ENCODE measurements at regions not wholly inside any gene's neighbourhood (a gene's known extent, or its start where the extent isn't known, plus 50 kb on each side); places are given as distances from the start of the nearest gene placed in this dataset.

DNA sequence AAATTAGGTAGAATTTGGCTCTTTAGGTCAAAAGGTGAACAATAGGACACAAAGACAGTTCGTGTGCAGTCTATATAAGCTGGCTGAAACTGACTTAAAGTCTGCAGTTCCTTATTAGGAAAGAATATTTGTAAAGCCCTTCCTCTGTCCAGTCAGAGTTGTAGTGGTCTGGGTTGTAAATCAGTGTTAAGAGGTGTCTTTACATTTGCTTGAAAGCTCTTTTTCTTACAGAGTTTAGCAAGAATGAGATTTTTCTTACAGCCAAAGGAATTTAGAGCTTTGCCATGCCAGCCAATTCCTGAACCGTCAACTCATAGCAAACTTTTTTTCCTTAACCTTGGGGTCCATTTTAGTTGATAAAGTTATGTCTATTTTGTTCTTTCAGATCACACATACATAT is 786.1 kb upstream of the CTNND2 start:
- H2BK15ac ChIP-seq (ENCODE audit: low read depth, poor library complexity, severe bottlenecking): no peak overlapping the region
- no peak overlapping the region for H3K9ac ChIP-seq (ENCODE audit: low read length)
- H3K36me3 ChIP-seq (ENCODE audit: control insufficient read depth in 1 of 2, insufficient read depth in 2 of 2, low read depth in 1 of 2, low read length in 2 of 2): no peaks in the 10 kb centered on the region
- H3K4me2 ChIP-seq (ENCODE audit: low read length, poor library complexity, severe bottlenecking): no peak overlapping the region
- no peak overlapping the region for H3K23ac ChIP-seq (ENCODE audit: low read length in 2 of 2)
- no peak overlapping the region for H4K8ac ChIP-seq (ENCODE audit: low read length)
- H2BK12ac ChIP-seq (ENCODE audit: low read length in 2 of 2): no peak overlapping the region
- no peak overlapping the region for H2BK5ac ChIP-seq (ENCODE audit: low read depth, low read length, poor library complexity, severe bottlenecking)
- H2AK5ac ChIP-seq (ENCODE audit: low read length, severe bottlenecking): no peak overlapping the region
- no peak overlapping the region for H3K18ac ChIP-seq (ENCODE audit: low read depth in 1 of 2, low read length in 2 of 2)
- no peak for DNase-seq
- H4K91ac ChIP-seq (ENCODE audit: low read length): no peak overlapping the region
- H3K4ac ChIP-seq (ENCODE audit: low read depth in 1 of 2, low read length in 2 of 2): no peak overlapping the region
- H3K4me3 ChIP-seq (ENCODE audit: insufficient read depth in 1 of 2, low read depth in 1 of 2, low read length in 2 of 2): no peak overlapping the region
- H3K27ac ChIP-seq (ENCODE audit: low read length, poor library complexity, severe bottlenecking): no peak overlapping the region
- WGBS: 2% methylated on average over 1 of the region's 2 CpGs
- H3K14ac ChIP-seq (ENCODE audit: low read length in 2 of 2): no peak overlapping the region
- H2AFZ ChIP-seq (ENCODE audit: low read depth, low read length): no peak overlapping the region
- H3K27me3 ChIP-seq (ENCODE audit: control insufficient read depth in 1 of 2, insufficient read depth in 1 of 2, low read length in 2 of 2): no peaks in the 10 kb centered on the region
- H3K9me3 ChIP-seq (ENCODE audit: control insufficient read depth, low read length): no peaks in the 10 kb centered on the region
- H3K79me1 ChIP-seq (replicated peaks; ENCODE audit: low read length, poor library complexity, severe bottlenecking): no peaks in the 10 kb centered on the region
- H3K4me1 ChIP-seq (ENCODE audit: control insufficient read depth, insufficient read depth, low read depth, low read length): no peaks in the 10 kb centered on the region
- no peak overlapping the region for H2BK120ac ChIP-seq (ENCODE audit: low read depth, low read length)

DNA sequence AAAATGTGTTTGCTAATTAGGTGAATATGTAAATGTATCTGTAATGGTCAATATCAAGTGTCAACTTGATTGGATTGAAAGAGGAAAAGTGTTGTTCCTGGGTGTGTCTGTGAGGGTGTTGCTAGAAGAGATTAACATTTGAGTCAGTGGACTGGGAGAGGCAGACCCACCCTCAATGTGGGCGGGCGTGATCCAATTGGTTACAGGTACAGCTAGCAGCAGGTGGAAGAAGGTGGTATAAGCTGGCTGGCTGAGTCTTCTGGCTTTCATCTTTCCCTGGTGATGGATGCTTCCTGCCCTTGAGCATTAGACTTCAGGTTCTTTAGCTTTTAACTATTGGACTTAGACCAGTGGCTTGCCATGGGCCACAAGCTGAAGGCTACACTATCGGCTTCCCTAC is 779.0 kb upstream of the CTNND2 start:
- Histone ChIP-seq H4K8ac (ENCODE audit: low read length) (no peak overlapping the region), H3K18ac (ENCODE audit: low read depth in 1 of 2, low read length in 2 of 2) (no peak overlapping the region), H3K27ac (ENCODE audit: low read length, poor library complexity, severe bottlenecking) (no peak overlapping the region), H3K79me1 (replicated peaks; ENCODE audit: low read length, poor library complexity, severe bottlenecking) (no peaks in the 10 kb centered on the region), H3K9me3 (ENCODE audit: control insufficient read depth, low read length) (no peaks in the 10 kb centered on the region), H3K14ac (ENCODE audit: low read length in 2 of 2) (no peak overlapping the region), H2BK5ac (ENCODE audit: low read depth, low read length, poor library complexity, severe bottlenecking) (no peak overlapping the region), H2BK120ac (ENCODE audit: low read depth, low read length) (no peak overlapping the region), H3K4me2 (ENCODE audit: low read length, poor library complexity, severe bottlenecking) (no peak overlapping the region), H2BK12ac (ENCODE audit: low read length in 2 of 2) (no peak overlapping the region), H3K23ac (ENCODE audit: low read length in 2 of 2) (no peak overlapping the region), H3K4me1 (ENCODE audit: control insufficient read depth, insufficient read depth, low read depth, low read length) (no peaks in the 10 kb centered on the region), H3K4ac (ENCODE audit: low read depth in 1 of 2, low read length in 2 of 2) (no peak overlapping the region), H2AK5ac (ENCODE audit: low read length, severe bottlenecking) (no peak overlapping the region), H4K91ac (ENCODE audit: low read length) (no peak overlapping the region), H2BK15ac (ENCODE audit: low read depth, poor library complexity, severe bottlenecking) (no peak overlapping the region), H3K9ac (ENCODE audit: low read length) (no peak overlapping the region), H2AFZ (ENCODE audit: low read depth, low read length) (no peak overlapping the region), H3K4me3 (ENCODE audit: insufficient read depth in 1 of 2, low read depth in 1 of 2, low read length in 2 of 2) (no peak overlapping the region), H3K27me3 (ENCODE audit: control insufficient read depth in 1 of 2, insufficient read depth in 1 of 2, low read length in 2 of 2) (no peaks in the 10 kb centered on the region), H3K36me3 (ENCODE audit: control insufficient read depth in 1 of 2, insufficient read depth in 2 of 2, low read depth in 1 of 2, low read length in 2 of 2) (no peaks in the 10 kb centered on the region)
- 98% methylated on average over 3 of the region's 3 CpGs for WGBS
- no peak for DNase-seq

DNA sequence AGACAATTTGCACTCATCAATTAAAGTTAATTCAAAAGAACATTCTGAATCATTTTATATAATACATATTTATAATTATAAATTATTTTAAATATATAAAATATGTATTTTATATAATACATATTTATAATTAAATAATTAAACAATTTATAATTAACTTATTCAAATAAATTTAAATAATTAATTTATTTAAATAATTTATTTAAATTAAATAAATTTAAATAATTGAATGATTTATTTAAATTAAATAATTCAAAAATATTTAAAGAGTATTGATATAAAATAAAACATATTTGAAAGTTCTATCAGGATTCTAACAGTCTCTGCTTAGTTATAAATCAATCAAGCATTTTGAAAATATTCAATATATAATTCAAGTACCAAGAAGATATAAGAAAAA is 775.5 kb upstream of the CTNND2 start:
- H3K9ac ChIP-seq (ENCODE audit: low read length): no peak overlapping the region
- no peak overlapping the region for H3K4me2 ChIP-seq (ENCODE audit: low read length, poor library complexity, severe bottlenecking)
- no peak overlapping the region for H3K18ac ChIP-seq (ENCODE audit: low read depth in 1 of 2, low read length in 2 of 2)
- peaks cover 16% of the 10 kb centered on the region for H3K9me3 ChIP-seq (ENCODE audit: control insufficient read depth, low read length)
- no peaks in the 10 kb centered on the region for H3K36me3 ChIP-seq (ENCODE audit: control insufficient read depth in 1 of 2, insufficient read depth in 2 of 2, low read depth in 1 of 2, low read length in 2 of 2)
- H2AFZ ChIP-seq (ENCODE audit: low read depth, low read length): no peak overlapping the region
- no peak overlapping the region for H3K27ac ChIP-seq (ENCODE audit: low read length, poor library complexity, severe bottlenecking)
- H2AK5ac ChIP-seq (ENCODE audit: low read length, severe bottlenecking): no peak overlapping the region
- H2BK15ac ChIP-seq (ENCODE audit: low read depth, poor library complexity, severe bottlenecking): no peak overlapping the region
- H4K91ac ChIP-seq (ENCODE audit: low read length): no peak overlapping the region
- no peak overlapping the region for H3K4ac ChIP-seq (ENCODE audit: low read depth in 1 of 2, low read length in 2 of 2)
- no peak overlapping the region for H3K14ac ChIP-seq (ENCODE audit: low read length in 2 of 2)
- DNase-seq: no peak
- no peaks in the 10 kb centered on the region for H3K79me1 ChIP-seq (replicated peaks; ENCODE audit: low read length, poor library complexity, severe bottlenecking)
- H4K8ac ChIP-seq (ENCODE audit: low read length): no peak overlapping the region
- H2BK120ac ChIP-seq (ENCODE audit: low read depth, low read length): no peak overlapping the region
- H3K4me3 ChIP-seq (ENCODE audit: insufficient read depth in 1 of 2, low read depth in 1 of 2, low read length in 2 of 2): no peak overlapping the region
- H2BK12ac ChIP-seq (ENCODE audit: low read length in 2 of 2): no peak overlapping the region
- no peaks in the 10 kb centered on the region for H3K4me1 ChIP-seq (ENCODE audit: control insufficient read depth, insufficient read depth, low read depth, low read length)
- H3K27me3 ChIP-seq (ENCODE audit: control insufficient read depth in 1 of 2, insufficient read depth in 1 of 2, low read length in 2 of 2): no peaks in the 10 kb centered on the region
- H2BK5ac ChIP-seq (ENCODE audit: low read depth, low read length, poor library complexity, severe bottlenecking): no peak overlapping the region
- no peak overlapping the region for H3K23ac ChIP-seq (ENCODE audit: low read length in 2 of 2)

DNA sequence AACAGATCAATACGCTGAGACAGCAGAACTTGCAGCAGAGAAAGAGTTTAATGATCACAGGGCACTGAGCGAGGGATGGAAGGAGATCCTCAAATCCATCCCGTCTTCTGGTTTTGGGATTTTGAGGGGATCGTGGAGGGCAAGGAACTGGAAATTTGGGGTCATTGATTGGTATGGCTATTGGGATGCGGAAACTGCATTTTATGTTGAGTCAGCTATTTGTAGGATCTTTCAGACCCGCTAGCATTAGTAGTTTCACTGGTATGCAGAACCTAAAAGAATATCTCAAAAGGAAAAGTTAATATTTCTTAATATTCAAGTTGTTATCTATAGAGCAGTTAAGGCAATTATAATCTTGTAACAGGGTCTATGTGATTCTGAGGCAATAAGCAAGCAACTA is 771.7 kb upstream of the CTNND2 start:
- H3K27ac ChIP-seq (ENCODE audit: low read length, poor library complexity, severe bottlenecking): no peak overlapping the region
- H3K14ac ChIP-seq (ENCODE audit: low read length in 2 of 2): no peak overlapping the region
- H2AFZ ChIP-seq (ENCODE audit: low read depth, low read length): no peak overlapping the region
- 77% methylated on average over 5 of the region's 6 CpGs for WGBS
- H3K4me1 ChIP-seq (ENCODE audit: control insufficient read depth, insufficient read depth, low read depth, low read length): no peaks in the 10 kb centered on the region
- no peak overlapping the region for H3K18ac ChIP-seq (ENCODE audit: low read depth in 1 of 2, low read length in 2 of 2)
- H3K9me3 ChIP-seq (ENCODE audit: control insufficient read depth, low read length): peaks cover 16% of the 10 kb centered on the region
- H3K4ac ChIP-seq (ENCODE audit: low read depth in 1 of 2, low read length in 2 of 2): no peak overlapping the region
- H3K9ac ChIP-seq (ENCODE audit: low read length): no peak overlapping the region
- H2BK120ac ChIP-seq (ENCODE audit: low read depth, low read length): no peak overlapping the region
- no peaks in the 10 kb centered on the region for H3K27me3 ChIP-seq (ENCODE audit: control insufficient read depth in 1 of 2, insufficient read depth in 1 of 2, low read length in 2 of 2)
- no peak overlapping the region for H2BK12ac ChIP-seq (ENCODE audit: low read length in 2 of 2)
- H3K23ac ChIP-seq (ENCODE audit: low read length in 2 of 2): no peak overlapping the region
- H2AK5ac ChIP-seq (ENCODE audit: low read length, severe bottlenecking): no peak overlapping the region
- no peak overlapping the region for H3K4me3 ChIP-seq (ENCODE audit: insufficient read depth in 1 of 2, low read depth in 1 of 2, low read length in 2 of 2)
- no peak overlapping the region for H2BK15ac ChIP-seq (ENCODE audit: low read depth, poor library complexity, severe bottlenecking)
- H4K91ac ChIP-seq (ENCODE audit: low read length): no peak overlapping the region
- H3K79me1 ChIP-seq (replicated peaks; ENCODE audit: low read length, poor library complexity, severe bottlenecking): no peaks in the 10 kb centered on the region
- DNase-seq: no peak
- no peak overlapping the region for H3K4me2 ChIP-seq (ENCODE audit: low read length, poor library complexity, severe bottlenecking)
- no peaks in the 10 kb centered on the region for H3K36me3 ChIP-seq (ENCODE audit: control insufficient read depth in 1 of 2, insufficient read depth in 2 of 2, low read depth in 1 of 2, low read length in 2 of 2)
- H2BK5ac ChIP-seq (ENCODE audit: low read depth, low read length, poor library complexity, severe bottlenecking): no peak overlapping the region
- H4K8ac ChIP-seq (ENCODE audit: low read length): no peak overlapping the region

Measured in mesenchymal stem cell (in vitro differentiated cells and primary cell).